DMS 273 treated with DMSO at 0.1 percent for 48 hours (cell line): ENCODE measurements at regions not wholly inside any gene's neighbourhood (a gene's known extent, or its start where the extent isn't known, plus 50 kb on each side); places are given as distances from the start of the nearest gene placed in this dataset.
"Not testable (repeated sequence)": the region's sequence is repeated elsewhere in the genome, so short reads cannot be mapped to it uniquely, and the experiment has no call there.

Source experiments
- DNase-seq: peaks from one replicate; lab custom pipeline; 2025; lab: John Stamatoyannopoulos, UW

DNA sequence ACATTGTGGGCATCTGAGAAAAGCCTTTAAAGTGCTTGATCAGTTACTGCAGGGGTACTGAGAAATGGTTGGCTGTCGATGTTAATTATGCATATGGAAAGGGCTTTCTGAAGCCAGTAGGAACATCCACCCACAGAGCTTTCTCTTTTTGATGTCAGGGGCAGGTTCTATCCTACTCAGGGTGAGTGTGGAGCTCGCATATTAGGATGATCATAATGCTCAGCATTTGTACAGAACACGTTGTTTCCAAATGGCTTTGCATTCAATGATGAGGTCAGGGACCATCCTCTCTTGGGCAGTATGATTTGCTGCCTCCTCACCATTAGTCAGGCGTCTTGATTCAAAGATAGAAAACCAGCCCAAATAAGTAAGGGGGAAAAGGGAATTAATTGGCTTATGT is 141.9 kb downstream of the HMHB1 start:
- DNase-seq = no peak

GRCh38 chr5:143955141-143955540 is 143.2 kb downstream of the HMHB1 start:
- no peak for DNase-seq

DNA sequence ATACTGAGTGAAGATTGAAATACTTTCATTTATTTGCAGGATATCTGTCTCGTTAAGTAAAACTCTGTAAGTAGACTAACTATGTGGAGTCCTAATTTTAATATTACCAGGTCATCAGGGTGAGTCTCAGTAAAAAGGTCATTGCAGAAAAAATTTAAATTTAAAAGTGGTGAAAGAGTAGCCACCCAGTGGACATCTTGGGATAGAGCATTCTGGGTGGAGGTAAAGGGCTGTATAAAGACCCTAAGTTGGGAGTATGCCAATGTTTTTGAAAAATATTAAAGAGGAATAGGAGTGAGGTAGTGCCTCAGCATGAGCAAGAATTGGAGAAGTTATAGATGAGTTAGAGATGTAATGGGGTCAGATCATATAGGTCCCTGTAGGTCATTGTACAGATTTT is 145.5 kb downstream of the HMHB1 start:
- no peak for DNase-seq

DNA sequence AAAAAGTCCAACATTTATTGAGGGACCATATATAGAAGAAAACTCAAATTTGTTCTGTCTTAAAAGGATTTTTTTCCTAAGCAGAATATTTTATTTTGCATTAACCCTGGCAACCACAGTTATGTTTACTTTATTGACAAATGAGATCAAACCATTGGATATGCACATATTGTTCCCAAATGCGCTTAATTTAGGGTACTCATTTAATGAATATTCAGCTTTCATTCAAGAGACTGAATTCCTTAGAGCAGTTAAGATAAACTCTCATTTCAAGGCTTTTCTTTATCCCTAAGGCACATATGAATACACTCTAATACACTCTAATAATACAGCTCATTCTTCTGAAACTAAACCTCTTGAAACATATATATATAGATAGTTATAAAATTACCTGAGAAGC is 150.2 kb downstream of the HMHB1 start:
- no peak for DNase-seq

DNA sequence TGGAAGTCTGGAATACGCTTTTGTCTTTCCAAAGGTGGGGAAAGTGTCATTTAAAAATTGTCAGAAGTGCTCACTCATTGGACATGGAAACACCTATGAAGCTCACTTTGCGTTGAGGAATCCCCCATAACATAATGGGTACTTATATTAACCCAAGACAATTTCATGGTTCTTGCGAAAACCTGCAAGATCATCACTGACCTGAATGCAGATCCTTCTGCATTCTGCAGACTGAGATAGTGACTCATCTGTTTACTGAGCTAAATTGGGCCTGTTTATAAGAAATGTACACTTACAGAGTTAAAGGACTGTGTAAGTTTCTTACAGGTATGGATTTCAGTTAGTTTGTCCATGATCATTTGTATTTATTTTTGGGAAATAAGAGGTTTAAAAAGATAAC is 153.0 kb downstream of the HMHB1 start:
- DNase-seq = no peak

DNA sequence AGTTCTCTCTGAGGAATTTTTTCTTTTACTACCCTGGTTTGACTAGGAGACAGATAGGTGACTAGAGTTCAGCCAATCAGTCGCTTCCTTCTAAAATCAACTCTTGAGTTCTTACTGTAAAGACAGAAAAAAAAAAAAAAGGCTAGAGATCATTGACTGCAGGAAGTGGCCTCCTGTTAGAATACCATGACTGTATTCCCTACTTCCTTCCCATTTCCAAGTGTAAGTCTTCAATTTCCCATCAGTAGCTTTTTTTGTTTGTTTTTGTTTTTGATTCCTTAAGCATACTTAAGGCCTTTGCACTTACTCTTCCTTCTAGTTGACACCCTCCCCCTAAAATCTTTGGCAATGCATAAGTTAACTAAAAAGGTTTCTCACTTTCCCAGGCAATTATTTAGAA is 154.3 kb downstream of the HMHB1 start:
- no peak for DNase-seq

DNA sequence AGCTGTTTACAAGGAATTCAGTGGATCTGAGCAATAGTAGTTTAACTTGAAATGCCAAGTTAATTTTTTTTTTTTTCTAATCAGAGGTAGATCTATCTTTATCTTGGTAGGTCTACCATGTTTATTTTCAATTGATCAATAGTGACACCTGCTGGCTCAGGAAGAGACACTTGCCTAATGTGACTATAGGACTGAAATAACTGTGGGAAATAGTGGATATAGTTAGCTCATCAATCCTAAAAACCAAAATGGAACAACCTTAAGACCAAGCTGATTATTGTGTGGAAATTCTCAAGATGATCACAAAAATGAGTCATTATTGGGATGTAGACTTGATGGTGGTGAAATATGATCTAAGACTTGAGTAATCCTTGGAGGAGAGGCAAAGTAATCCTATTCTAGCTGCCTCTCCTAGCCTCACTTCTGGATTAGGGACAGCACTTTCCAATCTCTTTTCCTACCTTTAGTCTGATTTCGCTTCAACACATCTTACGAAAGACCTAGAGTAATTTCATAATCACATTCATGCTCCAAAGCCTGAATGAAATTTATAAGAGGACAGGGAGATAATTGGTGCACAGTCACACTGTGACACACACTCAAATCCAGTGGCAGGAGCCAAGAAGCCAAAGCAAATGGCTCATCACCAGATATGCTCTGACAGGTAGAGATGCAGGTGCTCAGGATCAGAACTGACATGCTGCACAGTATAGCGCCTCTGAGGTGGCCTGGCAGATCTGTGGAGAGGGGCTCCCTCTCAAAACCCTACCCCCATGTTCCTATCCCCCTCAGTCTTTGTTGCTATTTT is 156.3 kb downstream of the HMHB1 start:
- DNase-seq = no peak

GRCh38 chr5:143970159-143970558 is 158.2 kb downstream of the HMHB1 start:
- no peak for DNase-seq

- no peak for DNase-seq
Measured at GRCh38 chr5:143972068-143972467, 160.1 kb downstream of the HMHB1 start.

- no peak for DNase-seq
Measured at GRCh38 chr5:143976055-143976454, 164.1 kb downstream of the HMHB1 start.

DNA sequence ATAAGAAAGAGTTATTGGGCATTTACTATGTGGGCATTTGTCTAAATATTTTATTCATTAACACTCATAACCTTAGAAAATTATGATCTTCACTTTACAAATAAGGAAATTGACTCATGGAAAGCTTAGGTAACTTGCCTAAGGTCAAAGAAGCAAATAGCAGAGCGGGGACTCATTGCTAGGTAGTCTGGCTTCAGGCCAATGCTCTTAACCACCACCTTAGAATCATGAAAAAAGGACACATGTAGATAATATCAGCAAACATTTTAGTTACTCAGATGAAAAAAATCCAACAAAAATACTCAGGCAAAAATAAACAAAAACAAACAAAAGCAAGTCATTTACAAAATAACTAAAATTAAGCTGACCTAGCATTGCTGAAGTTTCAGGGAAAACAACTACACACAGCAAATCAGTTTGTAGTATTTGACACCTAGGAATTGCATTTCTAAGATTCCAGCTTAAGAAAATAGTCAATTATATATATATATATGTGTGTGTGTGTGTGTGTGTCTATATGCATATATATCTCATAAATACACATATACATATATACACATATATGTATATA is 166.0 kb downstream of the HMHB1 start:
- no peak for DNase-seq

DNA sequence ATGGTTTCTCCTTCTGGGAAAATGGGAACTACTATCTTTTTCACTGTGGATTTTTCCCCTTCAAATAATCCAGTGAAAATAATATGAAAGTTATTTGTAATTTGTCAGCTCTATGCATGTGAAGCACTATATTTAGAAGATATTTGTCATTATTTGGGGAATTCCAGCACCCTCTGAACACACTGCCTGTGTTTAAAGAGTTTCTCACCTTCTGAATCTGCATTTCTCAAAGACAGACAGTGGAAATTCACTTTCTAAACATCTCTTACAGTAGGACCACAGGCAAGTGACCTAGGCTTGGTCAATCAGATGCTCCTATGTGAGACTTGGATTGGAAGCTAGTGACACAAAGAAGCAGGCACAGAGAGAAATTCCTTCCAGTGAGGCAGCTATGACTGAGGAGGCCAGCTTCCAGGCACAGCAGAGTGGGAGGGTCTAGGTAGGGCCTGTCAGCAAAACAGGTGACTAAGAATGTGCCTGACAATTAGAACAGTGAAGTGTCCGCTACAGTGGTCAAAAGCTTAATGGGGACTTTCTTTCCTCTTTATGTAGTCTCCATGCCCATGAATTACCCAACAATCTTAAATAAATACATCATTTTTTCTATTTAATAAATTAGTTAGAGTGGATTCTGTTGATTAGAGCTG is 167.2 kb downstream of the HMHB1 start:
- DNase-seq = no peak

GRCh38 chr5:143980506-143980905 is 168.5 kb downstream of the HMHB1 start:
- no peak for DNase-seq

GRCh38 chr5:143982957-143983356 is 171.0 kb downstream of the HMHB1 start:
- not testable (repeated sequence) for DNase-seq

- DNase-seq = no peak
Measured at GRCh38 chr5:143985832-143986515, 174.0 kb downstream of the HMHB1 start.

- no peak for DNase-seq
Measured at GRCh38 chr5:143986516-143987212, 174.7 kb downstream of the HMHB1 start.

DNA sequence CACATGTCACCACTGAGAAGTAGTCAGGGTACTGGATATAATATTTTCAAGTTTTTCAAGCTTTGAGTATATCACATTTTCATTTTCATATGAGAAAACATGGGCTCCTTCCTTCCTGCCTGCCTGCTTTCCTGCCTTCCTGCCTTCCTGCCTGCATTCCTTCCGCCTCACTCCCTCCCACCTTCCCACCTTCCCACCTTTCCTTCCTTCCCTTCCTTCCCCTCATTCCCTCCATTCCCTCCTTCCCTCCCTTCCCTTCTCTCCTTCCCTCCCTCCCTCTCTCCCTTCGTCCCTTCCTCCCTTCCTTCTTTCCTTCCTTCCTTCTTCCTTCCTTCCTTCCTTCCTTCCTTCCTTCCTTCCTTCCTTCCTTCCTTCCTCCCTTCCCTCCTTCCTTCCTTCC is 175.3 kb downstream of the HMHB1 start:
- DNase-seq = no peak

GRCh38 chr5:143987751-143988560 is 176.0 kb downstream of the HMHB1 start:
- DNase-seq = no peak

DNA sequence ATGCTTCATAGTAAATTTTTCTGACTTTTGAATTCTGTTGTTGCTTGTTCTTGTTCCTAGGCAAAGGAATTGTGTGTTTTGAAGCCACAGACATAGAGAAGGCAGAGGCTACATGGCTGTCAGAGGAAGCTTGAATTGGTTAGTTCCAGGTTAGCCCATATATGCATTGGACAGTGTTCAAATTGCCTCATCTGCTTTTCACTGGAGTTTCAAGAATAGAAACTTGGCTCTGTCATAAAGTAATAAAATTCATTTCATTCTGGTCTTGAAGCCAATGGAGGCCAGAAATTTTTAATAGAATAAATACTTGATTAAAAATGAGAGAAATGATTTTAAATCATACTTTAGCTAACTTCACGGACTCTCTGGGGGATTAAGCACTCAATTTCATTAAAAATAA is 178.0 kb downstream of the YIPF5 start:
- no peak for DNase-seq

GRCh38 chr5:144002876-144003275 is 167.6 kb downstream of the YIPF5 start:
- no peak for DNase-seq

DNA sequence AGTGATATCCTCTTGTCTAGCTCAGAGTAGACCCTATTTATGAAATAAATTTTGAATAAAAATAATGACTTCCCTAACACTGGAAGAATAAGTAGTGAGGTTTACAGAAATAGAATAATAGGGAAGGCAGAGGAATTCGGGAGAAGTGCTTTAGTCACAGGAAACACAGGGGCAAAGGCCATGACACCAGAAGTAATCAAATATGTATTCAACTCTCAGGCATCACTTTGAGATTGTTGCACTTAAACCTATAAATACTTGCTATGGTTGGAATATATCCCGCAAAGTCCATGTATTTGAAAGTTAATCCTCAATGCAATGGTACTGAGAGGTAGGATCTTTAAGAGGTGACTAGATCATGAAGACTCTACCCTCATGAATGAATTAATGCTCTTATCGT is 166.8 kb downstream of the YIPF5 start:
- DNase-seq = no peak
